ENCODE measurements at regions not wholly inside any gene's neighbourhood (a gene's known extent, or its start where the extent isn't known, plus 50 kb on each side); places are given as distances from the start of the nearest gene placed in this dataset.

- TF ChIP-seq POLR2A (IDR thresholded peaks at IDR 0.05; ENCODE audit: low read length) (no peak), CHD2 (IDR thresholded peaks at IDR 0.05; ENCODE audit: low read length, partially characterized antibody) (no peak), KDM5A (IDR thresholded peaks at IDR 0.05) (no peak), E2F6 (IDR thresholded peaks at IDR 0.05; ENCODE audit: borderline replicate concordance, low read depth) (no peak), MYC (IDR thresholded peaks at IDR 0.05; ENCODE audit: borderline replicate concordance, low read length) (no peak), NFE2L2 (conservative IDR thresholded peaks at IDR 0.05; ENCODE audit: low read length) (no peak), MAX (IDR thresholded peaks at IDR 0.05) (no peak), REST (IDR thresholded peaks at IDR 0.05) (no peak), CTCF (IDR thresholded peaks at IDR 0.05) (no peak), BHLHE40 (IDR thresholded peaks at IDR 0.05; ENCODE audit: low read depth, low read length) (no peak), CEBPB (IDR thresholded peaks at IDR 0.05) (no peak)
Measured at GRCh38 chr3:72336114-72336651, 512.1 kb downstream of the SHQ1 start.
